Thyroid gland (tissue), 4 donors: ENCODE measurements at regions not wholly inside any gene's neighbourhood (a gene's known extent, or its start where the extent isn't known, plus 50 kb on each side); places are given as distances from the start of the nearest gene placed in this dataset.
"Not testable (repeated sequence)": the region's sequence is repeated elsewhere in the genome, so short reads cannot be mapped to it uniquely, and the experiment has no call there.

Experiments
- DNase-seq, 2 donors: peaks; one replicate each; pipeline ENCODE4 v3.0.0-alpha.2; 2019
- H3K27ac ChIP-seq, 3 donors: fragments of 200-600 bp; sonication (generic); 1 replicate in 2 of 3; 2 replicates in 1 of 3; pipeline ENCODE4 v1.5.1; 2016 to 2019; ENCODE audit warnings: mild to moderate bottlenecking in 1 of 3, moderate library complexity in 1 of 3
- H3K27me3 ChIP-seq: fragments of 200-600 bp; sonication (generic); one replicate; pipeline ENCODE4 v1.5.1; 2019
- H3K36me3 ChIP-seq, 2 donors: fragments of 200-600 bp; sonication (generic); one replicate each; pipeline ENCODE4 v1.5.1; 2016 to 2019
- H3K4me1 ChIP-seq, 2 donors: fragments of 200-600 bp; sonication (generic); one replicate each; pipeline ENCODE4 v1.5.1; 2017 to 2019
- H3K4me3 ChIP-seq, 3 donors: fragments of 200-600 bp; sonication (generic); replicated peaks in 1 of 3; 1 replicate in 2 of 3; 2 replicates in 1 of 3; pipeline ENCODE4 v1.5.1; 2016; ENCODE audit warnings: mild to moderate bottlenecking in 1 of 3
- H3K9me3 ChIP-seq: fragments of 200-600 bp; sonication (generic); one replicate; pipeline ENCODE4 v1.5.1; 2017
- POLR2A ChIP-seq, 2 donors: fragments of 450-650 bp; IDR thresholded peaks; one replicate each; pipeline ENCODE4 v1.6.1; 2017; ENCODE audit warnings: antibody characterized with exemption in 2 of 2, mild to moderate bottlenecking in 2 of 2, moderate library complexity in 1 of 2
- WGBS, 2 donors: methylation state at CpG; one replicate each; pipeline ENCODE4 v1.1.5; 2017; 5-methylcytosine and 5-hydroxymethylcytosine counted together
- intact Hi-C: fragments of 100-400 bp; cut with DNase I; formaldehyde crosslinking; loops from one replicate; pipeline ENCODE4 v1.15.1; 2023
- TF ChIP-seq, protein P1 (sequence below), 6 experiments: fragments of 200-600 bp in 3 of 6; fragments of 450-650 bp in 3 of 6; sonication (generic) in 3 of 6; IDR thresholded peaks; one replicate each; pipeline ENCODE4 v1.5.1; 2016 to 2019; ENCODE audit warnings: antibody characterized with exemption in 6 of 6, mild to moderate bottlenecking in 2 of 6, inconsistent platforms in 1 of 6, moderate library complexity in 1 of 6

- DNase-seq = no peak
- no peak overlapping the region for H3K4me3 ChIP-seq
- no peak for TF ChIP-seq POLR2A (IDR thresholded peaks at IDR 0.05)
- TF ChIP-seq, protein P1, sequence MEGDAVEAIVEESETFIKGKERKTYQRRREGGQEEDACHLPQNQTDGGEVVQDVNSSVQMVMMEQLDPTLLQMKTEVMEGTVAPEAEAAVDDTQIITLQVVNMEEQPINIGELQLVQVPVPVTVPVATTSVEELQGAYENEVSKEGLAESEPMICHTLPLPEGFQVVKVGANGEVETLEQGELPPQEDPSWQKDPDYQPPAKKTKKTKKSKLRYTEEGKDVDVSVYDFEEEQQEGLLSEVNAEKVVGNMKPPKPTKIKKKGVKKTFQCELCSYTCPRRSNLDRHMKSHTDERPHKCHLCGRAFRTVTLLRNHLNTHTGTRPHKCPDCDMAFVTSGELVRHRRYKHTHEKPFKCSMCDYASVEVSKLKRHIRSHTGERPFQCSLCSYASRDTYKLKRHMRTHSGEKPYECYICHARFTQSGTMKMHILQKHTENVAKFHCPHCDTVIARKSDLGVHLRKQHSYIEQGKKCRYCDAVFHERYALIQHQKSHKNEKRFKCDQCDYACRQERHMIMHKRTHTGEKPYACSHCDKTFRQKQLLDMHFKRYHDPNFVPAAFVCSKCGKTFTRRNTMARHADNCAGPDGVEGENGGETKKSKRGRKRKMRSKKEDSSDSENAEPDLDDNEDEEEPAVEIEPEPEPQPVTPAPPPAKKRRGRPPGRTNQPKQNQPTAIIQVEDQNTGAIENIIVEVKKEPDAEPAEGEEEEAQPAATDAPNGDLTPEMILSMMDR (IDR thresholded peaks at IDR 0.05) = no peak
- H3K27me3 ChIP-seq = no peaks in the 10 kb centered on the region
- no peaks in the 10 kb centered on the region for H3K36me3 ChIP-seq
- no peak overlapping the region for H3K27ac ChIP-seq
- peaks cover 14 to 17% of the 10 kb centered on the region in 2 donors for H3K4me1 ChIP-seq
- intact Hi-C loops = no loop called here
- H3K9me3 ChIP-seq = no peaks in the 10 kb centered on the region
Observed at GRCh38 chr4:71214578-71214977, 124.2 kb upstream of the SLC4A4 start.

GRCh38 chr4:71216316-71216959, 122.4 kb upstream of the SLC4A4 start:
- intact Hi-C loops = no loop called here
- no peak for TF ChIP-seq POLR2A (IDR thresholded peaks at IDR 0.05)
- TF ChIP-seq, protein P1 (IDR thresholded peaks at IDR 0.05) = no peak
- WGBS, 2 donors = 92% methylated on average over 5 of the region's 5 CpGs
- Histone ChIP-seq H3K27ac (no peak overlapping the region), H3K4me1 (peaks cover 0 to 17% of the 10 kb centered on the region in 2 donors), H3K27me3 (no peaks in the 10 kb centered on the region), H3K4me3 (no peak overlapping the region), H3K9me3 (no peaks in the 10 kb centered on the region), H3K36me3 (no peaks in the 10 kb centered on the region)
- DNase-seq = no peak

- Histone ChIP-seq H3K27ac (no peak overlapping the region), H3K4me1 (peaks cover 0 to 17% of the 10 kb centered on the region in 2 donors), H3K36me3 (no peaks in the 10 kb centered on the region), H3K9me3 (no peaks in the 10 kb centered on the region), H3K27me3 (no peaks in the 10 kb centered on the region), H3K4me3 (no peak overlapping the region)
- DNase-seq = no peak
- intact Hi-C loops = no loop called here
- TF ChIP-seq, protein P1 (IDR thresholded peaks at IDR 0.05) = no peak
- no peak for TF ChIP-seq POLR2A (IDR thresholded peaks at IDR 0.05)
Observed at GRCh38 chr4:71217688-71218087, 121.1 kb upstream of the SLC4A4 start.

DNA sequence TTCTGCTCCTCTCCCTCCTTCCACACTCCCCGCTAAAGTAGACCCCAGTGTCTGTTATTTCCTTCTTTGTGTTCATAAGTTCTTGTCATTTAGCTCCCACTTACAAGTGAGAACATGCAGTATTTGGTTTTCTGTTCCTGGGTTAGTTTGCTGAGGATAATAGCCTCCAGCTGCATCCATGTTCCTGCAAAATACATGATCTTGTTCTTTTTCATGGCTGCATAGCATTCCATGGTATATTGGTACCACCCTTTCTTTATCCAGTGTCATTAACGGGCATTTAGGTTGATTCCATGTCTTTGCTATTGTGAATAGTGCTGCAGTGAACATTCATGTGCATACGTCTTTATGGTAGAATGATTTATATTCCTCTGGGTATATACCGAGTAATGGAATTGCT, 118.0 kb upstream of the SLC4A4 start:
- WGBS, 2 donors = 95 to 96% methylated on average over 4 of the region's 4 CpGs
- H3K4me3 ChIP-seq, H3K27me3 ChIP-seq, H3K36me3 ChIP-seq, H3K27ac ChIP-seq, intact Hi-C loops, DNase-seq, H3K9me3 ChIP-seq: not testable (repeated sequence)
- H3K4me1 ChIP-seq = peaks cover 0 to 13% of the 10 kb centered on the region in 2 donors

- no peak for DNase-seq
- Histone ChIP-seq H3K36me3 (no peaks in the 10 kb centered on the region), H3K4me3 (no peak overlapping the region), H3K27me3 (no peaks in the 10 kb centered on the region), H3K4me1 (peaks cover 0 to 9% of the 10 kb centered on the region in 2 donors), H3K9me3 (no peaks in the 10 kb centered on the region), H3K27ac (no peak overlapping the region)
- no peak for TF ChIP-seq POLR2A (IDR thresholded peaks at IDR 0.05)
- TF ChIP-seq, protein P1 (IDR thresholded peaks at IDR 0.05) = no peak
- intact Hi-C loops = no loop called here
- WGBS, 2 donors = 93 to 94% methylated on average over 6 of the region's 6 CpGs
Observed at GRCh38 chr4:71221510-71222466, 117.0 kb upstream of the SLC4A4 start.
